DND-41 (cell line): ENCODE measurements at regions not wholly inside any gene's neighbourhood (a gene's known extent, or its start where the extent isn't known, plus 50 kb on each side); places are given as distances from the start of the nearest gene placed in this dataset.

Source experiments
- EZH2 ChIP-seq: IDR thresholded peaks from 3 replicates; pipeline ENCODE4 v1.6.1; 2012; ENCODE audit warnings: borderline replicate concordance, low read depth, mild to moderate bottlenecking, moderate library complexity, low read length, inconsistent platforms; ENCODE audit not compliant: severe bottlenecking
- TF ChIP-seq, protein P1 (sequence below): IDR thresholded peaks from 2 replicates; pipeline ENCODE4 v1.5.1; 2012; ENCODE audit warnings: borderline replicate concordance, low read length, moderate library complexity, mild to moderate bottlenecking; ENCODE audit not compliant: poor library complexity, severe bottlenecking; ENCODE audit errors: extremely low read depth

- no peak for TF ChIP-seq EZH2
- TF ChIP-seq, protein P1, sequence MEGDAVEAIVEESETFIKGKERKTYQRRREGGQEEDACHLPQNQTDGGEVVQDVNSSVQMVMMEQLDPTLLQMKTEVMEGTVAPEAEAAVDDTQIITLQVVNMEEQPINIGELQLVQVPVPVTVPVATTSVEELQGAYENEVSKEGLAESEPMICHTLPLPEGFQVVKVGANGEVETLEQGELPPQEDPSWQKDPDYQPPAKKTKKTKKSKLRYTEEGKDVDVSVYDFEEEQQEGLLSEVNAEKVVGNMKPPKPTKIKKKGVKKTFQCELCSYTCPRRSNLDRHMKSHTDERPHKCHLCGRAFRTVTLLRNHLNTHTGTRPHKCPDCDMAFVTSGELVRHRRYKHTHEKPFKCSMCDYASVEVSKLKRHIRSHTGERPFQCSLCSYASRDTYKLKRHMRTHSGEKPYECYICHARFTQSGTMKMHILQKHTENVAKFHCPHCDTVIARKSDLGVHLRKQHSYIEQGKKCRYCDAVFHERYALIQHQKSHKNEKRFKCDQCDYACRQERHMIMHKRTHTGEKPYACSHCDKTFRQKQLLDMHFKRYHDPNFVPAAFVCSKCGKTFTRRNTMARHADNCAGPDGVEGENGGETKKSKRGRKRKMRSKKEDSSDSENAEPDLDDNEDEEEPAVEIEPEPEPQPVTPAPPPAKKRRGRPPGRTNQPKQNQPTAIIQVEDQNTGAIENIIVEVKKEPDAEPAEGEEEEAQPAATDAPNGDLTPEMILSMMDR: no peak
Measured at GRCh38 chr10:127805950-127806349, 69.0 kb downstream of the FOXI2 start.
